Heart right ventricle (tissue), 16 donors: ENCODE measurements at regions not wholly inside any gene's neighbourhood (a gene's known extent, or its start where the extent isn't known, plus 50 kb on each side); places are given as distances from the start of the nearest gene placed in this dataset.

Experiments
- ATAC-seq, 8 donors: fragments of 200-7000 bp; cut with Tn5 transposase; one replicate each; pipeline ENCODE4 v1.9.1; 2020; ENCODE audit warnings: mild to moderate bottlenecking in 8 of 8, moderate library complexity in 8 of 8, moderate number of reproducible peaks in 1 of 8
- DNase-seq, 2 donors: peaks; one replicate each; pipeline ENCODE4 v3.0.0-alpha.2; 2020
- H3K27ac ChIP-seq, 10 donors: fragments of 200-600 bp; sonication (generic) in 2 of 10; one replicate each; pipeline versions ENCODE4 v1.5.0 to v1.8.0; 2020 to 2022; ENCODE audit warnings: mild to moderate bottlenecking in 3 of 10
- H3K27me3 ChIP-seq, 7 donors: fragments of 200-600 bp; one replicate each; pipeline ENCODE4 v1.8.0; 2021 to 2022; ENCODE audit warnings: mild to moderate bottlenecking in 2 of 7
- H3K36me3 ChIP-seq, 9 donors: fragments of 200-600 bp; sonication (generic) in 1 of 9; one replicate each; pipeline versions ENCODE4 v1.5.0 to v1.8.0; 2020 to 2022; ENCODE audit warnings: mild to moderate bottlenecking in 2 of 9
- H3K4me1 ChIP-seq, 9 donors: fragments of 200-600 bp; sonication (generic) in 1 of 9; one replicate each; pipeline versions ENCODE4 v1.5.0 to v1.8.0; 2020 to 2022; ENCODE audit warnings: mild to moderate bottlenecking in 4 of 9
- H3K4me3 ChIP-seq, 10 donors: fragments of 200-600 bp; sonication (generic) in 2 of 10; one replicate each; pipeline versions ENCODE4 v1.5.0 to v1.8.0; 2020 to 2022; ENCODE audit warnings: mild to moderate bottlenecking in 7 of 10, moderate library complexity in 2 of 10
- H3K9me3 ChIP-seq, 11 donors: fragments of 200-600 bp in 10 of 11; sonication (generic) in 2 of 11; one replicate each; pipeline versions ENCODE4 v1.5.0 to v1.8.0; 2013 to 2022; ENCODE audit warnings: mild to moderate bottlenecking in 2 of 11, control low read depth in 1 of 11, moderate library complexity in 1 of 11
- WGBS, 2 donors: extraction: QIAGEN DNeasy Blood & Tissue Kit; methylation state at CpG; one replicate each; pipeline ENCODE4 v1.1.7; 2013; ENCODE audit warnings: inconsistent platforms in 1 of 2; 5-methylcytosine and 5-hydroxymethylcytosine counted together
- intact Hi-C, 10 donors: fragments of 100-400 bp; cut with DNase I; formaldehyde crosslinking; loops; one replicate each; pipeline versions ENCODE4 v1.11.1 to v1.14.2; 2022
- TF ChIP-seq, protein P1 (sequence below), 9 donors: fragments of 200-600 bp; sonication (generic) in 2 of 9; IDR thresholded peaks; one replicate each; pipeline versions ENCODE4 v1.5.0 to v1.8.0; 2021 to 2022; ENCODE audit warnings: antibody characterized with exemption in 9 of 9, mild to moderate bottlenecking in 5 of 9, moderate library complexity in 1 of 9
- donor health status: Arrhythmogenic right ventricular cardiomyopathy.
- donor health status: ischemic (EF 13 %, LVEDD 7.1; RV severe dilation, severe dysfunction).
- donor health status: healthy with polysubstance abuse.
- donor health status: DM: no; HTN: yes; CAD: no.
- donor health status: DM: no; HTN: no; CAD: no.
- donor health status: ischemic (EF 25% LVEDD 6.9; RV normal size, moderate dysfunction).
- donor health status: ischemic (EF 25% LVEDD 5.7; RV mildly dilated, moderate dysfunction).
- donor health status: healthy.
- donor health status: DM: yes; HTN: yes; CAD: no.
- donor health status: Ischemic cardiomyopathy.
- donor health status: ischemic (EF 35%, LVEDD 5.7; RV mildly dilated, moderate dysfunction).
- donor health status: nonischemic (EF 11% LVEDD 7.7; RV severe dilation, severe dysfunction).
- donor health status: DM: yes; HTN: yes; CAD: no.
- donor health status: PGD.
- donor health status: ischemic (EF 29% LVEDD 5.4; RV normal size, mild dysfunction).
- donor health status: nonischemic (EF 23%, LVEDD 6.1; RV moderate dilation, normal function).

DNA sequence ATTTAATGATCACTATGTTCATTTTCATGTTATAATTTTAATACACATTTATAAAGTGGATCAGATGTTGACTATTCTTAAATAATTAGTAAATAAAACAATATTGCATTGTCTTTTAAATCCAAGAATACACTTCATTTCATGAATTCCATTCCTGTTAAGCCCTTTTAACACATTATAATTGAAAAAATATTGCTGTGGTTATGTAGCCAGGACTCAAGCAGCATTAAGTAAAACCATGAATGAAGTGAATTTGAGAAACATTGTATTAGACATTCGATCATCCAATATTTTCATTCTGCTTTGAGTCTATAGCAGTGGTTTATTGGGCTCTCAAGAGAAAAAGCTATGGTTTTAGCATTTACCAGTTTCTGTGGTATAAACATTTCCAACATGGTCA, 94.2 kb upstream of the RAPGEF2 start:
- WGBS, 2 donors, result 36 to 96% methylated on average over 1 of the region's 1 CpG
- no peak overlapping the region for H3K27ac ChIP-seq
- no peak overlapping the region for H3K4me3 ChIP-seq
- H3K4me1 ChIP-seq, result peaks cover 2 to 20% (median 15%) of the 10 kb centered on the region in 9 donors
- intact Hi-C loops, result no loop called here
- no peaks in the 10 kb centered on the region for H3K27me3 ChIP-seq
- no peaks in the 10 kb centered on the region for H3K36me3 ChIP-seq
- H3K9me3 ChIP-seq, result no peaks in the 10 kb centered on the region
- DNase-seq (no peak), ATAC-seq (no peak)
- TF ChIP-seq, protein P1, sequence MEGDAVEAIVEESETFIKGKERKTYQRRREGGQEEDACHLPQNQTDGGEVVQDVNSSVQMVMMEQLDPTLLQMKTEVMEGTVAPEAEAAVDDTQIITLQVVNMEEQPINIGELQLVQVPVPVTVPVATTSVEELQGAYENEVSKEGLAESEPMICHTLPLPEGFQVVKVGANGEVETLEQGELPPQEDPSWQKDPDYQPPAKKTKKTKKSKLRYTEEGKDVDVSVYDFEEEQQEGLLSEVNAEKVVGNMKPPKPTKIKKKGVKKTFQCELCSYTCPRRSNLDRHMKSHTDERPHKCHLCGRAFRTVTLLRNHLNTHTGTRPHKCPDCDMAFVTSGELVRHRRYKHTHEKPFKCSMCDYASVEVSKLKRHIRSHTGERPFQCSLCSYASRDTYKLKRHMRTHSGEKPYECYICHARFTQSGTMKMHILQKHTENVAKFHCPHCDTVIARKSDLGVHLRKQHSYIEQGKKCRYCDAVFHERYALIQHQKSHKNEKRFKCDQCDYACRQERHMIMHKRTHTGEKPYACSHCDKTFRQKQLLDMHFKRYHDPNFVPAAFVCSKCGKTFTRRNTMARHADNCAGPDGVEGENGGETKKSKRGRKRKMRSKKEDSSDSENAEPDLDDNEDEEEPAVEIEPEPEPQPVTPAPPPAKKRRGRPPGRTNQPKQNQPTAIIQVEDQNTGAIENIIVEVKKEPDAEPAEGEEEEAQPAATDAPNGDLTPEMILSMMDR (IDR thresholded peaks at IDR 0.05), result no peak

DNA sequence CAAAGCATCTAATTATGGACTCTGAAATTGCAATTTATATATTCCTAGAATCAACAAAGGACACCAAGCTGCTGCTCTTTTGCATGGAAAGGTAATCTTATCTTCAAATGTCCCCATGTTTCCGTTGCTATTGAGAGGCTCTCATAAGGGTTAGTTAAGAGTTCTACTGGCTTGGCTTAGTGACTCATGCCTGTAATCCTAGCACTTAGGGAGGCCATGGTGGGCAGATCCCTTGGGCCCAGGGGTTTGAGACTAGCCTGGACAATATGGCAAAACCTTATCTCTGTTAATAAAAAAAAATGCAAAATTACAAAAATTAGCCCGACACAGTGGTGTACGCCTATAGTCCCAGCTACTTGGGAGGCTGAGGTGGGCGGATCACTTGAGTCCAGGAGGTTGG, 93.4 kb upstream of the RAPGEF2 start:
- Histone ChIP-seq H3K9me3 (no peaks in the 10 kb centered on the region), H3K27me3 (no peaks in the 10 kb centered on the region), H3K36me3 (no peaks in the 10 kb centered on the region), H3K4me1 (peaks cover 2 to 18% (median 13%) of the 10 kb centered on the region in 9 donors), H3K4me3 (no peak overlapping the region), H3K27ac (no peak overlapping the region)
- peak in 5 of 8 donors; percentile 56 to 88 (median 68) for ATAC-seq
- DNase-seq, result no peak
- intact Hi-C loops, result no loop called here
- TF ChIP-seq, protein P1 (IDR thresholded peaks at IDR 0.05), result no peak
- WGBS, 2 donors, result 82% methylated on average over 4 of the region's 4 CpGs

DNA sequence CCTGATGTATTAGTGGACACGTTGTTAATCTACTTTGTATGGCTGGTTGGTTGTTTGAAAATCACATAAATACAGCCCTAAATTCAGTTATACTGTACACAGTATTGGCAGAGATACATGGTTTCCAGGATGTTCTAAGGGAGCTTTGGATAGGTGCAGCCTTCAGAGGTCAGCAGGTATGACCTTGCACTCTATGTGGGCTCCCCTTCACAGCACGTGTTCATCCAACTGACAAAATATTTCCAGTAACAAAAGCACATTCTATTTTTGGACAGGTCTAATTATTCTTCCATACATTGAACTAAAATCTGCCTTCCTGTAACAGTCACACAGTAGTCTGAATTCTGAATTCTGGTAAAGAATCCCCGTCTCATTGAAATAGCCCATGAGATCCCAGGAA, 92.8 kb upstream of the RAPGEF2 start:
- WGBS, 2 donors, result 51% methylated on average over 3 of the region's 3 CpGs
- ATAC-seq, result peak in 6 of 8 donors; percentile 20 to 70 (median 39)

DNA sequence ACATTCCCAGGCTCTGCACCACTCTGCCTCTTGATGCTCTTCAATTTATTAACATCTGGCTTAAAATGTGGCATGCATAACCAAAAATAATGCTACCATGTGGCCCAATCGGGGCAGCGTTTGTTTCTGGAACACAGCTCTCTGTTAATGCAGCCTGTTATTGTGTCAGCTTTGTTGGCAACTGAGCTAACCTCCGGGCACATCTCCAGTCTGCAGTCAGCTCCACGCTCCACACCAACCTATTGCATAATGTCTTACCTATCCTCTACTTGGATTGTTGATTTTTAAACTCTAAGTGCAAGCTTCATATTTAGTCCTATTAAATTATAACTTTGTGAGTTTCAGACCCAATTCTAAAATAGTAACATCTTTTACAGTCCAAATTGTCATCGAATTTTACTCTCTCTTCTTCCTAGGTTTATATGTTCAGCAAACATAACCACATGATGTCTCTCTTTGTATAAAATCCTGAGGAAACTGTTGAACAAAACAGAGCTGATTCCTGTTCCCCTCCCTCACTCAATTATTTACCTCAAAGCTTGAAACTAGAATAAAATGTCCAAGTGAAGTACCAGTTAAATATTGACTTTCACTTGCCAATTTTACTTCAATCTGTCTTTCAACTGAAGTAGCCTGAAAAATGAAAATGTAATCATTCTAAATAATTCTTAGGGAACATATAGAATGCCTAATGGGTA, 92.2 kb upstream of the RAPGEF2 start:
- WGBS, 2 donors, result 17 to 25% methylated on average over 5 of the region's 5 CpGs
- intact Hi-C loops, result loop anchor here in 1 of 10 donors (10.0 kb wide), 1 partner anchor 164 kb away; no protein-coding TSS in a partner anchor
- peak overlapping the region in 4 of 10 donors; percentile 4 to 29 (median 6) for H3K27ac ChIP-seq
- H3K4me3 ChIP-seq, result peak overlapping the region in 1 of 10 donors; percentile 16
- no peaks in the 10 kb centered on the region for H3K27me3 ChIP-seq
- peaks cover 2 to 18% (median 13%) of the 10 kb centered on the region in 9 donors for H3K4me1 ChIP-seq
- no peaks in the 10 kb centered on the region for H3K36me3 ChIP-seq
- no peaks in the 10 kb centered on the region for H3K9me3 ChIP-seq
- ATAC-seq (peak; percentile 86 to 98 (median 96)), DNase-seq (peak; percentile 58 to 64)
- TF ChIP-seq, protein P1 (IDR thresholded peaks at IDR 0.05), result no peak

More for the DNA sequence above, 92.8 kb upstream of the RAPGEF2 start:
- Histone ChIP-seq H3K36me3 (no peaks in the 10 kb centered on the region), H3K27me3 (no peaks in the 10 kb centered on the region), H3K4me3 (peak overlapping the region in 1 of 10 donors; percentile 16), H3K27ac (peak overlapping the region in 4 of 10 donors; percentile 4 to 29 (median 6)), H3K4me1 (peaks cover 2 to 18% (median 13%) of the 10 kb centered on the region in 9 donors), H3K9me3 (no peaks in the 10 kb centered on the region)
- TF ChIP-seq, protein P1 (IDR thresholded peaks at IDR 0.05), result no peak
- DNase-seq, result no peak
- intact Hi-C loops, result loop anchor here in 1 of 10 donors (10.0 kb wide), 1 partner anchor 165 kb away; no protein-coding TSS in a partner anchor
